HEK293 (cell line): ENCODE measurements at regions not wholly inside any gene's neighbourhood (a gene's known extent, or its start where the extent isn't known, plus 50 kb on each side); places are given as distances from the start of the nearest gene placed in this dataset.

ENCODE experiments used
- BCL6B ChIP-seq: fragments of 450-650 bp; formaldehyde crosslinking; IDR thresholded peaks from 2 replicates; pipeline ENCODE4 v1.5.1; 2017; ENCODE audit warnings: missing biosample characterization, missing genetic modification characterization
- CTCF ChIP-seq: fragments of 450-650 bp; formaldehyde crosslinking; IDR thresholded peaks from 2 replicates; pipeline ENCODE4 v1.5.1; 2016; ENCODE audit warnings: missing biosample characterization, missing genetic modification characterization
- GFI1B ChIP-seq: fragments of 450-650 bp; formaldehyde crosslinking; IDR thresholded peaks from 2 replicates; pipeline ENCODE4 v1.5.1; 2016; ENCODE audit warnings: missing biosample characterization, missing genetic modification characterization
- KLF16 ChIP-seq: fragments of 450-650 bp; formaldehyde crosslinking; IDR thresholded peaks from 2 replicates; pipeline ENCODE4 v1.5.1; 2017; ENCODE audit warnings: missing biosample characterization, missing genetic modification characterization
- YY1 ChIP-seq: fragments of 450-650 bp; formaldehyde crosslinking; IDR thresholded peaks from 2 replicates; pipeline ENCODE4 v1.5.1; 2018; ENCODE audit warnings: missing biosample characterization, missing genetic modification characterization
- ZNF114 ChIP-seq: fragments of 450-650 bp; formaldehyde crosslinking; IDR thresholded peaks from 2 replicates; pipeline ENCODE4 v1.5.0; 2017; ENCODE audit warnings: missing biosample characterization, missing genetic modification characterization
- ZNF24 ChIP-seq: fragments of 450-650 bp; formaldehyde crosslinking; IDR thresholded peaks from 2 replicates; pipeline ENCODE4 v1.5.1; 2016; ENCODE audit warnings: missing biosample characterization, missing genetic modification characterization
- ZNF292 ChIP-seq: fragments of 450-650 bp; formaldehyde crosslinking; IDR thresholded peaks from 2 replicates; pipeline ENCODE4 v1.5.1; 2016; ENCODE audit warnings: low read depth, missing biosample characterization, missing genetic modification characterization, borderline replicate concordance
- ZNF324 ChIP-seq: fragments of 450-650 bp; formaldehyde crosslinking; IDR thresholded peaks from 2 replicates; pipeline ENCODE4 v1.5.1; 2016; ENCODE audit warnings: missing biosample characterization, missing genetic modification characterization
- ZNF548 ChIP-seq: fragments of 450-650 bp; formaldehyde crosslinking; IDR thresholded peaks from 2 replicates; pipeline ENCODE4 v1.5.1; 2016; ENCODE audit warnings: missing biosample characterization, missing genetic modification characterization
- ZNF692 ChIP-seq: fragments of 450-650 bp; formaldehyde crosslinking; IDR thresholded peaks from 2 replicates; pipeline ENCODE4 v1.5.1; 2016; ENCODE audit warnings: missing biosample characterization, missing genetic modification characterization
- ZSCAN5A ChIP-seq: fragments of 450-650 bp; formaldehyde crosslinking; IDR thresholded peaks from 2 replicates; pipeline ENCODE4 v1.5.1; 2016; ENCODE audit warnings: missing biosample characterization, missing genetic modification characterization

GRCh38 chr10:10294184-10294880, 723.3 kb upstream of the CELF2 start:
- TF ChIP-seq CTCF (no peak), GFI1B (tag by site-specific recombination) (no peak), ZNF24 (tag by site-specific recombination) (no peak), YY1 (tag by site-specific recombination) (no peak), KLF16 (tag by site-specific recombination) (no peak), BCL6B (tag by site-specific recombination) (no peak), ZNF548 (tag by site-specific recombination) (no peak), ZNF114 (tag by site-specific recombination) (no peak), ZSCAN5A (tag by site-specific recombination) (no peak), ZNF324 (tag by site-specific recombination) (no peak), ZNF692 (tag by site-specific recombination) (no peak), ZNF292 (tag by site-specific recombination) (no peak)
